ENCODE measurements at regions not wholly inside any gene's neighbourhood (a gene's known extent, or its start where the extent isn't known, plus 50 kb on each side); places are given as distances from the start of the nearest gene placed in this dataset.
"Not testable (repeated sequence)": the region's sequence is repeated elsewhere in the genome, so short reads cannot be mapped to it uniquely, and the experiment has no call there.

DNA sequence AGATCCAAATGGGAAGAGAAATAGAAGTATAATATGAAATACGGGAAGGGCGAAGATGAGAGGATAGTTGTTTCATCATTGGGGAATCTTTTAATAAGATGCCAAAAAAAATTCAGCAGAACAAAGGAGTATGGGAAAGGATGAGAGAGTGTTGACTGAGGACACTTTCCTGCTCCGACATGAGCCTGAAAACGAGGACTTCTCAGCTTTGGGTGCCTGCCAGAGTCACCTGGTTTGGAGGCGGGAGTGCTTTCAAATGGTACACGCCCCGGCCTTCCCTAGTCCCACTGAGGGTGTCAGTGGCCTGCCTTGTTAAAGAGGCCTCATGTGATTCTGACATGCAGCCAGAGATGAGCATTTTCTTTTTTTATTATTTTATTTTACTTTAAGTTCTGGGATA lies 250.9 kb downstream of the ANKRD60 start:
- Mint-ChIP-seq H3K27me3 (peaks cover 4% of the 10 kb centered on the region), H3K4me1 (ENCODE audit: low read depth) (no peaks in the 10 kb centered on the region), H3K36me3 (ENCODE audit: low read depth) (no peaks in the 10 kb centered on the region), H3K27ac (no peak overlapping the region), H3K9me3 (peaks cover 7% of the 10 kb centered on the region), H3K4me3 (no peak overlapping the region)

GRCh38 chr20:57977141-57977540 lies 251.3 kb downstream of the ANKRD60 start:
- H3K4me3 Mint-ChIP-seq, result no peak overlapping the region
- no peak overlapping the region for H3K27ac Mint-ChIP-seq
- H3K36me3 Mint-ChIP-seq (ENCODE audit: low read depth), result no peaks in the 10 kb centered on the region
- peaks cover 7% of the 10 kb centered on the region for H3K9me3 Mint-ChIP-seq
- no peaks in the 10 kb centered on the region for H3K4me1 Mint-ChIP-seq (ENCODE audit: low read depth)
- peaks cover 4% of the 10 kb centered on the region for H3K27me3 Mint-ChIP-seq

GRCh38 chr20:57974863-57975262 lies 253.6 kb downstream of the ANKRD60 start:
- no peaks in the 10 kb centered on the region for H3K36me3 Mint-ChIP-seq (ENCODE audit: low read depth)
- H3K4me1 Mint-ChIP-seq (ENCODE audit: low read depth), result no peaks in the 10 kb centered on the region
- H3K27ac Mint-ChIP-seq, result peak overlapping the region; percentile 10
- H3K4me3 Mint-ChIP-seq, result no peak overlapping the region
- H3K27me3 Mint-ChIP-seq, result peaks cover 6% of the 10 kb centered on the region
- H3K9me3 Mint-ChIP-seq, result peaks cover 7% of the 10 kb centered on the region

- peaks cover 7% of the 10 kb centered on the region for H3K9me3 Mint-ChIP-seq
- H3K36me3 Mint-ChIP-seq (ENCODE audit: low read depth), result no peaks in the 10 kb centered on the region
- no peak overlapping the region for H3K27ac Mint-ChIP-seq
- peaks cover 12% of the 10 kb centered on the region for H3K27me3 Mint-ChIP-seq
- no peaks in the 10 kb centered on the region for H3K4me1 Mint-ChIP-seq (ENCODE audit: low read depth)
- H3K4me3 Mint-ChIP-seq, result no peak overlapping the region
These were observed 254.6 kb downstream of the ANKRD60 start for GRCh38 chr20:57973886-57974285.

GRCh38 chr20:57971583-57971982 lies 256.9 kb downstream of the ANKRD60 start:
- H3K4me3 Mint-ChIP-seq; H3K9me3 Mint-ChIP-seq; H3K36me3 Mint-ChIP-seq (ENCODE audit: low read depth); H3K4me1 Mint-ChIP-seq (ENCODE audit: low read depth); H3K27ac Mint-ChIP-seq: not testable (repeated sequence)
- H3K27me3 Mint-ChIP-seq, result peaks cover 16% of the 10 kb centered on the region

DNA sequence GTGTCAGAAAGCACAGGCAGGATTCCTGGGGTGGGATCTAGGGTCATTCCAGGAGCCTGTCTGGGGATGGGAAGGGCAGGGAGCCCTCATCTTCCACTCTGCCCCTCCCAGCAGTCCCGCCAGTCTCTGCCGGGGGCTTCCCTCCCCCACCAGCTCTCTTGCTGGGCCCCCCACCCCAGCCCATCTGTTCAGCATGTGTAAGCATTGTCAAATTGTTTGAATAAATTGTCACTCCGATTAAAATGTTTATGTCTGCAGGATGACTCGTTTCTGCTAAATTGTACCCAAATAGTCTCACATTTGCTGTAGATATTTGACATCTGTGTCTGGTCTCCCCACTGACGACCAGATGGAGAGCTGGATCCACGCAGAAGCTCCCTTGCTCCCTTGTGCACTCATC lies 257.6 kb downstream of the ANKRD60 start:
- H3K27ac Mint-ChIP-seq, result no peak overlapping the region
- peaks cover 16% of the 10 kb centered on the region for H3K27me3 Mint-ChIP-seq
- no peak overlapping the region for H3K4me3 Mint-ChIP-seq
- no peaks in the 10 kb centered on the region for H3K36me3 Mint-ChIP-seq (ENCODE audit: low read depth)
- peaks cover 7% of the 10 kb centered on the region for H3K9me3 Mint-ChIP-seq
- H3K4me1 Mint-ChIP-seq (ENCODE audit: low read depth), result no peaks in the 10 kb centered on the region

DNA sequence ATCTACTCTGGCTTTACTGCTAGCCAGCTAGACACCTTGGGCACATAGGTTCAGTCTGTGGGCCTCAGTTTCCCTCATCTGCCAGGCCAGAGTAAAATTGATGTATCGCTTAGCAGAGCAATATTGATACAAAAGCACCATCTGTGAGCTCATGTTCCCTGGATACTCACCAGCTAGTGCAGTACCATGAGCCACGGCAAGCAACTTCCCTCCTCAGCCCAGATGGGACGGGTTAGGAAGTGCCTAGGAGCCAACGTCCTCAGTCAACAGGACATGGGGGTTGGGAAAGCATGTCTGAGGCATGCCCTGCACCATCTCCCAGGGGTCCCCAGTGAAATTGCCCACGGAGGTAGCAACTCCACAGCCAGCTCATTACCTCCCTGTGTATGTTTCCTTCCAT lies 258.3 kb downstream of the ANKRD60 start:
- H3K4me1 Mint-ChIP-seq (ENCODE audit: low read depth), result no peaks in the 10 kb centered on the region
- no peaks in the 10 kb centered on the region for H3K36me3 Mint-ChIP-seq (ENCODE audit: low read depth)
- H3K9me3 Mint-ChIP-seq, result peaks cover 7% of the 10 kb centered on the region
- H3K4me3 Mint-ChIP-seq, result no peak overlapping the region
- H3K27me3 Mint-ChIP-seq, result peaks cover 16% of the 10 kb centered on the region
- no peak overlapping the region for H3K27ac Mint-ChIP-seq

DNA sequence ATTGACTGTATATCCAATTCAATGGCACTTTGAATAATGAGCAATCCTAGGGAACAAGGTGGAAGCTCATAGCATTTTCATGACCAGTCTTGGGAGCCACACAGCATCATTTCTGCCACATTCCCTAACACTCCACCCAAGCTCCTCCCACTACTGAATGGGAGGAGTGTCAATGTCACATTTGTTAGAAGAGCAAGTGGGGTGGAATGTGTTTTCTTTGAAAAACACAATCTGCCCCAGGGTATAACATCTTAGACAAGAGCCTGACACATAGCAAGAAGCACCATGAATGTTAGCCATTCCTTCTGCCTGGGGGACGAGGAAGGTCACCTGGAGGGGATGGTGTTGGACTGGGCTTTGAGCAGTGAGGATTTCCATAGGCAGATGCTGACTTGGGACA lies 258.3 kb upstream of the PMEPA1 start:
- no peak overlapping the region for H3K27ac Mint-ChIP-seq
- H3K36me3 Mint-ChIP-seq (ENCODE audit: low read depth), result no peaks in the 10 kb centered on the region
- peaks cover 19% of the 10 kb centered on the region for H3K27me3 Mint-ChIP-seq
- H3K4me1 Mint-ChIP-seq (ENCODE audit: low read depth), result no peaks in the 10 kb centered on the region
- H3K4me3 Mint-ChIP-seq, result no peak overlapping the region
- no peaks in the 10 kb centered on the region for H3K9me3 Mint-ChIP-seq

GRCh38 chr20:57967364-57967763 lies 257.5 kb upstream of the PMEPA1 start:
- H3K36me3 Mint-ChIP-seq (ENCODE audit: low read depth), result no peaks in the 10 kb centered on the region
- peaks cover 19% of the 10 kb centered on the region for H3K27me3 Mint-ChIP-seq
- H3K4me1 Mint-ChIP-seq (ENCODE audit: low read depth), result no peaks in the 10 kb centered on the region
- H3K9me3 Mint-ChIP-seq, result no peaks in the 10 kb centered on the region
- H3K4me3 Mint-ChIP-seq, result no peak overlapping the region
- H3K27ac Mint-ChIP-seq, result no peak overlapping the region

- Mint-ChIP-seq H3K4me3 (no peak overlapping the region), H3K9me3 (no peaks in the 10 kb centered on the region), H3K27me3 (peaks cover 17% of the 10 kb centered on the region), H3K27ac (no peak overlapping the region), H3K4me1 (ENCODE audit: low read depth) (no peaks in the 10 kb centered on the region), H3K36me3 (ENCODE audit: low read depth) (no peaks in the 10 kb centered on the region)
These were observed 256.8 kb upstream of the PMEPA1 start for GRCh38 chr20:57966620-57967019.

GRCh38 chr20:57965441-57965840 lies 255.6 kb upstream of the PMEPA1 start:
- no peak overlapping the region for H3K4me3 Mint-ChIP-seq
- no peaks in the 10 kb centered on the region for H3K36me3 Mint-ChIP-seq (ENCODE audit: low read depth)
- H3K9me3 Mint-ChIP-seq, result no peaks in the 10 kb centered on the region
- peaks cover 14% of the 10 kb centered on the region for H3K27me3 Mint-ChIP-seq
- H3K4me1 Mint-ChIP-seq (ENCODE audit: low read depth), result no peaks in the 10 kb centered on the region
- no peak overlapping the region for H3K27ac Mint-ChIP-seq

GRCh38 chr20:57964011-57964862 lies 254.4 kb upstream of the PMEPA1 start:
- Mint-ChIP-seq H3K4me1 (ENCODE audit: low read depth) (no peaks in the 10 kb centered on the region), H3K4me3 (no peak overlapping the region), H3K36me3 (ENCODE audit: low read depth) (no peaks in the 10 kb centered on the region), H3K27me3 (peaks cover 9% of the 10 kb centered on the region), H3K27ac (no peak overlapping the region), H3K9me3 (no peaks in the 10 kb centered on the region)

DNA sequence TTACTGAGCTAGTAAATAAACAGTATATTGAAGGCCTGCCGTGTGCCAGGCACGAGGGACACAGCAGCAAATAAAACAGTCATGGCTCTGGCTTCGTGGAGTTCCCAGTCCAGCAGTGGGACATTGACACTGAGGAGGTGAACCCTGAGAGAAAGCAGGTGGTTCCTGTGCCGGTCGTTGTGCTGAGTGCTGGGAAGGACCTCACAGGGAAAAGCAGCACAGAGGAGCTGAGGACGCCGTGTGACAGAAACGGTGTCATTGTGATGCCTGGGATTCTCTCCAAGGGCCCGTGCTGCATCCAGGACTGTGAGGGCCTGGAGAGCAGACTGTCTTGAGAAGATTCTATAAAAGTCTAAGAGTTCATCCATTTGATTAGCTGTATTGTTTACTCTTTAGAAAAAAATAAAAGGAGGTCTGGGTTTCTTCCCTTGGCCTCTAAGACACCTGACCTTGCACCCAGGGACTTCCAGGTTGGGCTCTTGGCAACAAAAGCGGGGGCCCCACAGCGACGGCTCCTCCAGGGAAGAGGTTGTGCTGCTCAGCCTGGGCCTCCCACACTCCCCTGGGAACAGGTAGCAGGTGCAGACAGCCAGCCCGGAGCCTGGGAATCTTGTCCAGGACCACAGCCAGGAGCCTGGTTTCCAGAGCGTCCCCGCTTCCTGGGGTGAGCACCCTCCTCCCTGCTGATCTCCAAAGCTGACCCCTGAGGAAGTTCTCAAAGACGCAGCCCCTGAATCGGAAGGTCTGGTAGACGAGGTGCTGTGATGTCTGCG lies 251.2 kb upstream of the PMEPA1 start:
- Mint-ChIP-seq H3K27me3 (peaks cover 6% of the 10 kb centered on the region), H3K36me3 (ENCODE audit: low read depth) (no peaks in the 10 kb centered on the region), H3K9me3 (no peaks in the 10 kb centered on the region), H3K4me1 (ENCODE audit: low read depth) (no peaks in the 10 kb centered on the region), H3K27ac (no peak overlapping the region), H3K4me3 (no peak overlapping the region)

GRCh38 chr20:57959589-57959988 lies 249.8 kb upstream of the PMEPA1 start:
- H3K36me3 Mint-ChIP-seq (ENCODE audit: low read depth), result no peaks in the 10 kb centered on the region
- H3K4me3 Mint-ChIP-seq, result no peak overlapping the region
- H3K9me3 Mint-ChIP-seq, result no peaks in the 10 kb centered on the region
- H3K27ac Mint-ChIP-seq, result no peak overlapping the region
- peaks cover 6% of the 10 kb centered on the region for H3K27me3 Mint-ChIP-seq
- H3K4me1 Mint-ChIP-seq (ENCODE audit: low read depth), result no peaks in the 10 kb centered on the region

DNA sequence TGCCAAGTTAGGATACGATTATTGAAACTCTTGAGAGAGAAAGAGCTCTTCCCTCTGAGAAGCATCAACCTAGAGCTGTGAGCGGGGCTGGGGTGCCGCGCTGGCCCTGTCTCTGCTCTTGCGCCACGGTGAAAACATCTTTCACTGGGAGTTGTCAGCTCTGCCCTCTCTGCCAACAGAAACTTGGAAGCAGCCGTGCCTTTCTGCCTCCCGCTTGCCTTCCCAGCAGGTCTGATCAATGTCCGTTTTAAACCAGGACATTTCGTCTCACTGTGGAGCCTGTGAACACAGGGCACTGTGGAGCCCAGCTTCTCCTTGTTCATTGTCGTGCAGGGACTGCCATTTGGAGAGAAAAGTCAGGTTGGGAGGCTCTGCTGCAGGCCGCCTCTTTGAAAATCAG lies 249.2 kb upstream of the PMEPA1 start:
- Mint-ChIP-seq H3K4me3 (no peak overlapping the region), H3K27me3 (peaks cover 3% of the 10 kb centered on the region), H3K9me3 (no peaks in the 10 kb centered on the region), H3K4me1 (ENCODE audit: low read depth) (no peaks in the 10 kb centered on the region), H3K36me3 (ENCODE audit: low read depth) (no peaks in the 10 kb centered on the region), H3K27ac (no peak overlapping the region)
